ENCODE measurements at regions not wholly inside any gene's neighbourhood (a gene's known extent, or its start where the extent isn't known, plus 50 kb on each side); places are given as distances from the start of the nearest gene placed in this dataset.

DNA sequence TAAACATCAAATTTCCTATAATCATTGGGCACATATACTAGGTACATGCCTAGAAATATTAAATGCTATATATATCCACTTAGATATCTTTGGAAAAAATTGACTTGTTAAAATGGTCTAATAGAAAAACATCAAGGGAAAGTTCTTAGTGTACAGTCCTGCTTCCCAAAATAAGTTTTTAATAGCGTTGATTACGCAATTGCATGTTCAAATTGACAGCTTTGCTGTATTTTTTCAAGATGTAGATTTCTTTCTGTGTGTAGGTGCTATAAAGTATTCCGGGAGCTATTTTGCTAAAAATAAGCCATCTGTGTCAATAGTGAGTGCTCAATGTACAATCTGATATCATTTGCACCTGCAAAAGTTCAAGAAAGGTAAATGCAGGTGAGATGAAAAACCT is 463.9 kb upstream of the ATP2B1 start:
- intact Hi-C loops (cut with DNase I), result no loop called here
- Histone ChIP-seq H3K27me3 (ENCODE audit: control insufficient read depth, insufficient read depth) (no peaks in the 10 kb centered on the region), H3K9me3 (ENCODE audit: control insufficient read depth, low read length) (no peaks in the 10 kb centered on the region), H3K4me1 (ENCODE audit: control insufficient read depth, insufficient read depth, low read length) (no peaks in the 10 kb centered on the region), H3K27ac (ENCODE audit: low read length) (no peak overlapping the region), H3K4me3 (ENCODE audit: low read length) (no peak overlapping the region)
- DNase-seq (no peak), ATAC-seq (no peak)
- WGBS, result 94% methylated on average over 3 of the region's 3 CpGs

DNA sequence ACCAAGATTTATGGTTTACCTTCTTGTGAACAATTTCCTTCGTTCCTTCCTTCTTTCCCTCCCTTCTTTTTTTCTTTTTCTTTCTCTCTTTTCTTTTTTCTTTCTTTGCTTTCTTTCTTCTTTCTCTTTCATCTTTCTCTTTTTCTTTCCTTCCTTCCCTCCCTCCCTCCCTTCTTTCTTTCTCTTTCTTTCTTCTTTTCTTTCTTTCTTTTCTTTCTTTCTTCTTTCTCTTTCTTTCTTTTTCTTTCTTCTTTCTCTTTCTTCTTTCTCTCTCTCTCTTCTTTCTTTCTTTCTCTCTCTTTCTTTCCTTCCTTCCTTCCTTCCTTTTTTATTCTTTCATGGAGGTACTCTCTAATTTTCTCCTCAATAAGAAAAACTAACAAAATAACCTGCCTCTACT is 462.1 kb upstream of the ATP2B1 start:
- H3K4me3 ChIP-seq (ENCODE audit: low read length), result no peak overlapping the region
- intact Hi-C loops (cut with DNase I), result no loop called here
- ATAC-seq (no peak), DNase-seq (no peak)
- H3K4me1 ChIP-seq (ENCODE audit: control insufficient read depth, insufficient read depth, low read length), result no peaks in the 10 kb centered on the region
- no peaks in the 10 kb centered on the region for H3K27me3 ChIP-seq (ENCODE audit: control insufficient read depth, insufficient read depth)
- H3K27ac ChIP-seq (ENCODE audit: low read length), result no peak overlapping the region
- H3K9me3 ChIP-seq (ENCODE audit: control insufficient read depth, low read length), result no peaks in the 10 kb centered on the region
- WGBS, result 98% methylated on average over 1 of the region's 1 CpG

DNA sequence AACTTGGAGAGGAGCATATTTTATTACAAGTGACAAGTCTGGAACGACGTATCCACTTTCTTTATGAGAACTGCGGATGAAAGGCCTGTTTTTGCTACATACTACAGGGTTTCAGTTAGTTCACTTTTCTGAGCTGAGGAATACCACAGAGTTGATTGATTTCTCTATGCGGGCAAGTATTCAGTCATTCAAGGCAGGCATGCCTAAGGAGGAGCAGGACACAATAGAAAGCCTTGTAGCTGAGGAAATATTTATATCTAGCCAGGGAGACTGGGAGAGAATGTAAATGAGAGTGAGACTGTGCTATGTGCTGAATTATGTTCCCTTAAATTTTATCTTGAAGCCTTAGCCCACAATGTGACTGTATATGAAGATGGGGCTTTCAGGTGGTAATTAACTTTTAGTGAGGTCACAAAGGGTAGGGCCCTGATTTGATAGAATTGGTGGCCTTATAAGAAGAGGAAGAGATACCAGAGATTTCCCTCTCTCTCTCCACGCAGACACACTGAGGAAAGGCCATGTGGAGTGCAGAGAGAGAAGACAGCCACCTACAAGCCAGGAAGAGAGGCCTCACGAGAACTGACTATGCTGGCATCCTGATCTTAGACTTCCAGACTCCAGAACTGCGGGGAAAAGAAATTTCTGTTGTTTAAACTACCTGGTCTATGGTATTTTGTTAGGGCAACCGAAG is 459.0 kb upstream of the ATP2B1 start:
- H3K4me3 ChIP-seq (ENCODE audit: low read length), result no peak overlapping the region
- intact Hi-C loops (cut with DNase I), result no loop called here
- H3K27me3 ChIP-seq (ENCODE audit: control insufficient read depth, insufficient read depth), result no peaks in the 10 kb centered on the region
- H3K4me1 ChIP-seq (ENCODE audit: control insufficient read depth, insufficient read depth, low read length), result no peaks in the 10 kb centered on the region
- DNase-seq (no peak), ATAC-seq (no peak)
- no peaks in the 10 kb centered on the region for H3K9me3 ChIP-seq (ENCODE audit: control insufficient read depth, low read length)
- 89% methylated on average over 8 of the region's 8 CpGs for WGBS
- no peak overlapping the region for H3K27ac ChIP-seq (ENCODE audit: low read length)

DNA sequence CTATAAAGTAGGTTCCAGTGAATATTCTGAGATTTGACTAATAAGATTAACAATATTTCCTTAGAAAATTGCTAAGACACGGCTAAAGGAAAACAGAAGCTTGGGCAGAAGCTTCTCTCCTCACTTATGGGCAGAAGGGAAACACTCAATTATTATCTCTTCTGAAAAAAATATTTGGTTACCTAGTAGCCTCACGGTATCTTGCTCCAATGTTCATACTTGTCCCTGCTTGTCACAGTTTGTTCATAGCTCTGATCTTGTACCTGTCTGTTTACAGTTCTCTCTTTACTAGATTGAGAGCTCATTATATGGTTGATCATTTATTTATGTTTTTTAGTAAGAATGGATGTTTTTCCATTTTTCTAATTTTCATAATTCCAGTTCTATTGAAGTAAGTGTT is 458.0 kb upstream of the ATP2B1 start:
- Histone ChIP-seq H3K4me3 (ENCODE audit: low read length) (no peak overlapping the region), H3K4me1 (ENCODE audit: control insufficient read depth, insufficient read depth, low read length) (no peaks in the 10 kb centered on the region), H3K9me3 (ENCODE audit: control insufficient read depth, low read length) (no peaks in the 10 kb centered on the region), H3K27me3 (ENCODE audit: control insufficient read depth, insufficient read depth) (no peaks in the 10 kb centered on the region), H3K27ac (ENCODE audit: low read length) (no peak overlapping the region)
- 87% methylated on average over 2 of the region's 2 CpGs for WGBS
- ATAC-seq (no peak), DNase-seq (no peak)
- intact Hi-C loops (cut with DNase I), result no loop called here

DNA sequence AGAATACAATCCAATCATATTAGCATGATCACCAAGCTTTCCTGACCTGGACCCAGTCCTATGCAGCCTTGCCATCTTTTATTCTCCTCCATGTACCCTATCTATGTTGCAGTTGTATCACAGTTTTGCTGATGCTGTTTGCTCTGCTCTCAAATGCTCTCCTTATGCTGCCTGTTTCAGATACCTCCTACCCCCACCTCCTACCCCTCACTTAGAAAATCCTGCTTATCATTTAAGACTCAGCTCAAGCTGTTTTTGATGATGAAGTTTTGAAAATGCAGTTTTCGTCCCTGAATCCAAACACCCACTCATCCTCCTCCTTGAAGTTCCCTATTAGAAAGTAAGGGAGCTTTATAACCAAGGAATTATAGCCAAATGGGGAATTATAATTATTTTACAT is 457.4 kb upstream of the ATP2B1 start:
- no peak overlapping the region for H3K27ac ChIP-seq (ENCODE audit: low read length)
- H3K9me3 ChIP-seq (ENCODE audit: control insufficient read depth, low read length), result no peaks in the 10 kb centered on the region
- WGBS, result 86% methylated on average over 1 of the region's 1 CpG
- H3K4me3 ChIP-seq (ENCODE audit: low read length), result no peak overlapping the region
- ATAC-seq, result no peak
- DNase-seq, result no peak
- intact Hi-C loops (cut with DNase I), result no loop called here
- no peaks in the 10 kb centered on the region for H3K4me1 ChIP-seq (ENCODE audit: control insufficient read depth, insufficient read depth, low read length)
- no peaks in the 10 kb centered on the region for H3K27me3 ChIP-seq (ENCODE audit: control insufficient read depth, insufficient read depth)

DNA sequence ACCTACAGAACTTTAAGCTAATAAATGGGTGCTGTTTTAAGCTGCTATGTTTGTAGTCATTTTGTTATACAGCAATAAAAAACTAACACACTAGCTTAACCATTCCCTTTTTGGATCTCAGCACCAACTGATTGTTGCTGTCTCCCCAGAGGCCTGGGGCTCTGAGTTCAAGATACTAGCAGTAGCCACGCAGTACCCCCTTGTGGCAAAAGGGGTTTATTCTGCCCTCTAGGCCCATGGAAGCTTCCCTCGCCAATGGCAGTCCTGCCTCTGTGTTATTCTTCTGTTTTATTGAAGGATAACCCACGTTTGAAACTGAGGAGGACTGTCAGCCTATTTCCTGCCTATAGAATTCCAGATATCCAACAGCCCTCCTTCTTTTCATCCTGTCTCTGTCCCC is 455.3 kb upstream of the ATP2B1 start:
- intact Hi-C loops (cut with DNase I), result no loop called here
- Histone ChIP-seq H3K27ac (ENCODE audit: low read length) (no peak overlapping the region), H3K4me1 (ENCODE audit: control insufficient read depth, insufficient read depth, low read length) (no peaks in the 10 kb centered on the region), H3K9me3 (ENCODE audit: control insufficient read depth, low read length) (no peaks in the 10 kb centered on the region), H3K4me3 (ENCODE audit: low read length) (no peak overlapping the region), H3K27me3 (ENCODE audit: control insufficient read depth, insufficient read depth) (no peaks in the 10 kb centered on the region)
- DNase-seq (no peak), ATAC-seq (no peak)
- 75% methylated on average over 3 of the region's 3 CpGs for WGBS

DNA sequence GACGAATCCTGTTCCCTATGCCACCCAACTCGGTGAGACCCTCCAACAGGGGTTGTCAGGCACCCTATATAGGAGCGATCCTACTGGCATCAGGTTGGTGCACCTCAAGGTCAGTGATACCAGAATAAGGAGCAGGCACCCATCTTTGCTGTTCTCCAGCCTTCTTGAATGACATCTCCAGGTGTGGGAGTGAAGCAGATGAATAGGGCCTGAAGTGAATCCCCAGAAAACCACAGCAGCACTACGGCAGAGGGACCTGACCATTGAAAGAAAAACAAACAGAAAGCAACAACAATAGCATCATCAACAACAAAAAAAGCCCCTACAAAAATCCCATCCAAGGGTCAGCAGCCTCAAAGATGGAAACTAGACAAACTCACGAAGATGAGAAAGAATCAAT is 445.2 kb upstream of the ATP2B1 start:
- no peak for DNase-seq
- H3K27me3 ChIP-seq (ENCODE audit: control insufficient read depth, insufficient read depth), result no peaks in the 10 kb centered on the region
- H3K9me3 ChIP-seq (ENCODE audit: control insufficient read depth, low read length), result no peaks in the 10 kb centered on the region
- no peaks in the 10 kb centered on the region for H3K4me1 ChIP-seq (ENCODE audit: control insufficient read depth, insufficient read depth, low read length)
- intact Hi-C loops (cut with DNase I), result no loop called here
- WGBS, result 96% methylated on average over 5 of the region's 5 CpGs
- no peak overlapping the region for H3K4me3 ChIP-seq (ENCODE audit: low read length)
- ATAC-seq, result no peak
- H3K27ac ChIP-seq (ENCODE audit: low read length), result no peak overlapping the region

DNA sequence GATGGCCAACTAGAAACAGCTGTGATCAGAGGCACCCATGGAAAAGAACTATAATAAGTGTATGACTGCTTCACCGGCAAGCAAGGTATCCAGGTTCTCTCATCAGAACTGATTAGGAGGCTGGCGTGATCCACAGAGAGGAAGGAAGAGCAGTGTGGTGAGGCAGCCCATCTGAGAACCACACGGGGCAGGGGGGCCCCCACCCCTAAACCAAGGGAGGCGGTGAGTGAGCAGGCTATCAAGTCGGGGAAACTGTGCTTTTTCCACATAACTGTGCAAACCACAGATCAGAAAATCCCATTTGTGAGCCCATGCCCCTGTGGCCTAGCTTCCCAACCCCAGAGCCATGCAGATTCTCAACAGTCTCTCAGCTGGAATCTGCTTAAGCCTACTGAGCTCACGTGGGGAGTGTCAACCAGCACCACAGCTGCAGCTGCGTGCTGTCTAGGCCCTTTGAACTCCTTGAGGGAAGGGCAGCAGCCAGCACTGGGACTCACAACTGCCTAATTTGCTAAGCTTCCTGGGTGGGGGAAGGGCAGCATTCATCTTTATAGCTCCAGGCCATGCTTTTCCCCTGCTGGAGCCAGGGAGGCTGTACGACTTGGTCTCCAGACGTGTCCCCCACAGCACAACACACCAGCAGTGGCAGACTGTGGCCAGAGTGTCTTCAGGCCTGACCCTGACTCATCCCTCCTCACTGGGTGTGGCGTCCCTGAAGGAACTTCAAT is 444.4 kb upstream of the ATP2B1 start:
- ATAC-seq, result no peak
- H3K9me3 ChIP-seq (ENCODE audit: control insufficient read depth, low read length), result no peaks in the 10 kb centered on the region
- DNase-seq, result no peak
- H3K4me3 ChIP-seq (ENCODE audit: low read length), result no peak overlapping the region
- intact Hi-C loops (cut with DNase I), result no loop called here
- H3K27me3 ChIP-seq (ENCODE audit: control insufficient read depth, insufficient read depth), result no peaks in the 10 kb centered on the region
- H3K27ac ChIP-seq (ENCODE audit: low read length), result no peak overlapping the region
- no peaks in the 10 kb centered on the region for H3K4me1 ChIP-seq (ENCODE audit: control insufficient read depth, insufficient read depth, low read length)
- 77% methylated on average over 10 of the region's 10 CpGs for WGBS

DNA sequence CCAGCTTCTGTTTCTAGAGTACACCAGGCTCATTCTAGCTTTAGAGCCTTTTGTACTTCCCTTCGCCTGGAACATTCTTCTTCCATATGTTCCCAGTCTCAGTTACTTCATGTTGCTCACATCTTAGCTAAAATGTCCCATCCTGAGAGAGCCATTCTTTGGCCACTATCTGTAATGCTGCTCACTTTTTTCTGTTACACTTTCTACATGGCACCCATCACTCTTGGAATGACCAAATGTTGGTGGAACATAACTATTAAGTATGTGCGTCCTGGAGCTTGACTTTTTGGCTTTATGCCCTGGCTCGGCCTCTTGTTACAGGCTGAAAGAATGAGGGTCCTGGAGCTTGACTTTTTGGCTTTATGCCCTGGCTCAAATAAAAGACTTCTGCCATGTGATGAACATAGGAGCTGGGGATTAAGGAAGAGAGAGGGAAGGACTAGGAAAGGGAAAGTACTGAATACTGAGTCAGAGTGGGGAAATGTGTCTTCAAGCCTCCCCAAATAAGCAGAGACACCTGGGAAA is 442.9 kb upstream of the ATP2B1 start:
- H3K4me1 ChIP-seq (ENCODE audit: control insufficient read depth, insufficient read depth, low read length), result no peaks in the 10 kb centered on the region
- no peak overlapping the region for H3K27ac ChIP-seq (ENCODE audit: low read length)
- 53% methylated on average over 3 of the region's 3 CpGs for WGBS
- H3K9me3 ChIP-seq (ENCODE audit: control insufficient read depth, low read length), result no peaks in the 10 kb centered on the region
- H3K27me3 ChIP-seq (ENCODE audit: control insufficient read depth, insufficient read depth), result no peaks in the 10 kb centered on the region
- intact Hi-C loops (cut with DNase I), result no loop called here
- no peak for DNase-seq
- no peak overlapping the region for H3K4me3 ChIP-seq (ENCODE audit: low read length)
- ATAC-seq, result no peak

DNA sequence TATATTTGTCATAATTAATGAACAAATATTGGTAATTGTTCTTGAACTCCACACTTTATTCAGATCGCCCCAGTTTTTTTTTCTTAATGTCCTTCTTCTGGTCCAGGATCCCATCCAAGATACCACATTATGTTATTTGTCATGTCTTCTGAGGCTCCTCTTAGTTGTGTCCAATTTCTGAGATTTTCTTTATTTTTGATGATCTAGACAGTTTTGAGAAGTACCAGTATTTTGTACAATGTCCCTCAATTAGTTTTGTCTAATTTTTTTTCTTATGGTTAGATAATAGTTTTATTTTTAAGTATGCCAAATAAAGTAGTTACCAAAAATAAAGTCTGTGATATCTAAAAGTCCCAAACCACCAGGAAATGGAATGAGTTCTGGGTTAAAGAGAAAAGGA is 440.8 kb upstream of the ATP2B1 start:
- intact Hi-C loops (cut with DNase I), result no loop called here
- H3K27me3 ChIP-seq (ENCODE audit: control insufficient read depth, insufficient read depth), result no peaks in the 10 kb centered on the region
- H3K9me3 ChIP-seq (ENCODE audit: control insufficient read depth, low read length), result no peaks in the 10 kb centered on the region
- no peaks in the 10 kb centered on the region for H3K4me1 ChIP-seq (ENCODE audit: control insufficient read depth, insufficient read depth, low read length)
- DNase-seq (no peak), ATAC-seq (no peak)
- H3K27ac ChIP-seq (ENCODE audit: low read length), result no peak overlapping the region
- H3K4me3 ChIP-seq (ENCODE audit: low read length), result no peak overlapping the region
- 94% methylated on average over 1 of the region's 1 CpG for WGBS

DNA sequence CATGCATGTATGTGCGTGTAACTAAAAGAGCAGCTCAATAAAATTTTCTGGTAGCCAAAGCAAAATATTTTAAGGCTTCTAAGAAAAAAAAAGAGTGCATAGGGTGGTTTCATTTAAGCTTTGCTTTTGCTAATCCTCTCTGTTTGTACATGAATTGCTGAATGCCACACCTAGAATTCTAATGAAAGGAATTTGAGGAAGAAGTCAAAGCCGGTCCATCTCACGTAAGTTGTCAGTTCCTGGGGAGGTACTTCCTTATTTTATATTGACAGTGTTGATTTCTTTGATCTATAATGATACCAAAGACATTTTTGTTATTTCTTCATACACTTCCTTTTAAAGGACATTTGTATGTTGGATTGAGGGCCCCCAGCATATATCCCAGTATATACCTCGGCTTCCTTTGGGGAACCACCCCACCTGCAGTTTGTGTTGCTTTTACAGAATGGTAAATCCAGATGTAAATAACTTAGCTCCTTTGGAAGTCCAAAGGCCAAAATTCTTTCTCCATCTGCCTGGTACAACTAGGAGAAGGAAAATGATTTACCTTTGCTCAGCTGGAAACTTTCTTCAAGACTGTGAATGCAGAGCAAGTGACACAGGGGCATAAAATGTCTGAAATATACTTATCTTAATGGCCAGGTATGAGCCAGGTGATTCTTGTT is 420.9 kb upstream of the ATP2B1 start:
- intact Hi-C loops (cut with DNase I), result no loop called here
- Histone ChIP-seq H3K27me3 (ENCODE audit: control insufficient read depth, insufficient read depth) (no peaks in the 10 kb centered on the region), H3K27ac (ENCODE audit: low read length) (no peak overlapping the region), H3K9me3 (ENCODE audit: control insufficient read depth, low read length) (no peaks in the 10 kb centered on the region), H3K4me3 (ENCODE audit: low read length) (no peak overlapping the region), H3K4me1 (ENCODE audit: control insufficient read depth, insufficient read depth, low read length) (no peaks in the 10 kb centered on the region)
- no peak for ATAC-seq
- no peak for DNase-seq
- 87% methylated on average over 4 of the region's 4 CpGs for WGBS
